C4-2B (cell line): ENCODE measurements at regions not wholly inside any gene's neighbourhood (a gene's known extent, or its start where the extent isn't known, plus 50 kb on each side); places are given as distances from the start of the nearest gene placed in this dataset.
"Not testable (repeated sequence)": the region's sequence is repeated elsewhere in the genome, so short reads cannot be mapped to it uniquely, and the experiment has no call there.

Source experiments
- H3K27ac ChIP-seq: fragments of 450-650 bp; 2 replicates; pipeline ENCODE4 v1.5.1; 2017
- CTCF ChIP-seq: fragments of 450-650 bp; conservative IDR thresholded peaks from 2 replicates; pipeline ENCODE4 v1.5.1; 2017; ENCODE audit warnings: mild to moderate bottlenecking
- ZFX ChIP-seq: fragments of 450-650 bp; IDR thresholded peaks from 2 replicates; pipeline ENCODE4 v1.6.1; 2017

GRCh38 chr10:118971876-118972275 is 57.6 kb upstream of the NANOS1 start:
- no peak for TF ChIP-seq ZFX
- H3K27ac ChIP-seq: no peak overlapping the region

DNA sequence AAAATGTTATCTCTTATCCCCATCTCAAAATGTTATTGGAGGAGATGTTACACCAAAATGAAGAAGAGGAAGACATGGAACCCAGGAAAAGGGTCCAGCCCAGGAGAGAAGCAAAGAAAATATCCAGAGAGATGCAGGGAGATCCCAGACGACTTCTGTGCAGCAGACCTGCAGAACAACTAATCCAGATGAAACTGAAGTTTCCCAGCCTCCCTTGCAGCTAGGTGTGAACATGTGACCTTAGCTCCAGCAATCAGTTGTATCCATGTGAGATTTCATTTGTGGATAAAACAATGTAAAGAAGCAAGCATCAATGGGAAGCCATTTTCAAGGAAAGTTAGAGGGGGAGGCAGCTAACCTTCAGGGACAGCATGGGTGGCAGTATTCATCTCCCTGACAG is 55.8 kb upstream of the NANOS1 start:
- no peak overlapping the region for H3K27ac ChIP-seq
- TF ChIP-seq ZFX (no peak), CTCF (no peak)

GRCh38 chr10:118974951-118975350 is 54.6 kb upstream of the NANOS1 start:
- H3K27ac ChIP-seq: no peak overlapping the region
- TF ChIP-seq CTCF (no peak), ZFX (no peak)

DNA sequence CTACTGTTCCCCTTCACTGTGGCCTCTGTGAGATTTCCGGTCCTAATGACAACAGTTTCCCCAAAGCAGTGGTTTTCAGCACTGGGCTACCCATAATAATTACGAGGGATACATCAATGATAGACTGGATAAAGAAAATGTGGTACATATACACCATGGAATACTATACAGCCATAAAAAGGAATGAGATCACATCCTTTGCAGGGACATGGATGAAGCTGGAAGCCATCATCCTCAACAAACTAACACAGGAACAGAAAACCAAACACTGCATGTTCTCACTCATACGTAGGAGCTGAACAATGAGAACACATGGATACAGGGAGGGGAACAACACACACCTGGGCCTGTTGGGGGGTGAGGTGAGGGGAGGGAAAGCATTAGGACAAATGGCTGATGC is 53.3 kb upstream of the NANOS1 start:
- not testable (repeated sequence) for H3K27ac ChIP-seq

- TF ChIP-seq ZFX: no peak
- TF ChIP-seq CTCF: no peak
- no peak overlapping the region for H3K27ac ChIP-seq
Measured at GRCh38 chr10:118977022-118977599, 52.4 kb upstream of the NANOS1 start.

DNA sequence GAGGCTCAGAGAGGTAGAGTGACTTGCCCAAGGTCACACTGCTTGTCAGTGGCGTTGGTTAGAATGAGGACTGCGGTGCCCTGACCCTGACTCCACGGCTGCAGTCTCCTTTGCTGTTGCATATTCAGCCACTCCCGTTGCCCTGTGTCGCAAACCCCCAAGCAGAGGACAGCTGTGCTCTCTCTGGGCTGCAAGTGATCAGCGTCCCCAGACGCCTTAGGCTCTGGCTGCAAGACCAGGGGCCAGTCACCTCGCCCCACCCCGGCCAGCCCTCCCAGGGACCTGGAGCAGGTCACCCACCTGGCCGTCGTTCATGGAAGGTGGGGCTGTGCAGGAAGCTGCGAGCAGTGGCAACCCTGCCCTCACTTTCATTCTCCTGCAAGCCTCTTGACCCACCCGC is 51.7 kb upstream of the NANOS1 start:
- TF ChIP-seq ZFX: no peak
- no peak for TF ChIP-seq CTCF

GRCh38 chr10:118978316-118978997 is 51.1 kb upstream of the NANOS1 start:
- TF ChIP-seq CTCF (no peak), ZFX (no peak)
- H3K27ac ChIP-seq: no peak overlapping the region

More for the DNA sequence above, 51.7 kb upstream of the NANOS1 start:
- H3K27ac ChIP-seq: no peak overlapping the region

GRCh38 chr10:118978998-118979350 is 50.5 kb upstream of the NANOS1 start:
- no peak overlapping the region for H3K27ac ChIP-seq
- no peak for TF ChIP-seq ZFX
- TF ChIP-seq CTCF: no peak
